HepG2 (cell line): ENCODE measurements at regions not wholly inside any gene's neighbourhood (a gene's known extent, or its start where the extent isn't known, plus 50 kb on each side); places are given as distances from the start of the nearest gene placed in this dataset.
A peak's percentile ranks its signal among the peaks of the same experiment; 100 is the strongest.

Experiments used
- ATAC-seq: fragments of 200-7000 bp; cut with Tn5 transposase; 3 replicates; pipeline ENCODE4 v1.9.1; 2020; ENCODE audit warnings: mild to moderate bottlenecking, moderate library complexity
- BruUV-seq: library from RNA; stranded (reverse); fragments of 400-500 nt; replicated peaks from 2 replicates; lab custom pipeline; 2021; lab: Mats Ljungman, UMichigan
- CTCF ChIA-PET: fragments of 300-600 bp; formaldehyde crosslinking; extraction: SDS; loops from one replicate; lab custom pipeline; 2021; ENCODE audit warnings: low total read pairs, inconsistent platforms, low intra/inter-chr PET ratio; lab: Yijun Ruan, JAX
- POLR2A ChIA-PET: fragments of 350-600 bp; sonication (Branson Sonifier 250); formaldehyde crosslinking; loops from one replicate; lab custom pipeline; 2020; ENCODE audit warnings: antibody characterized with exemption, inconsistent platforms; lab: Yijun Ruan, JAX
- DNase-seq: peaks from one replicate; pipeline ENCODE4 v3.0.0-alpha.2; 2015; ENCODE audit warnings: low spot score
- FAIRE-seq: peaks from 3 replicates; lab custom pipeline; 2011; peaks lifted over from hg19 to GRCh38; lab: Jason Lieb, UNC
- H2AFZ ChIP-seq: one replicate; pipeline ENCODE4 v1.6.1; 2011; ENCODE audit warnings: low read length, inconsistent platforms
- H3K27ac ChIP-seq: fragments of 300-600 bp; 3 replicates; pipeline ENCODE4 v1.8.0; 2011; ENCODE audit warnings: mixed run types, mild to moderate bottlenecking, mixed read lengths, low read length, inconsistent platforms; ENCODE audit not compliant: insufficient read depth; ENCODE audit errors: extremely low read length
- H3K27me3 ChIP-seq, 2 experiments: fragments of 200-600 bp in 1 of 2; 2 replicates in 1 of 2; 3 replicates in 1 of 2; pipeline versions ENCODE4 v1.6.0 to v1.8.0; 2011; ENCODE audit warnings: low read length in 2 of 2, mild to moderate bottlenecking in 2 of 2, moderate library complexity in 2 of 2, inconsistent platforms in 1 of 2; ENCODE audit not compliant: insufficient read depth in 2 of 2, control insufficient read depth in 1 of 2
- H3K36me3 ChIP-seq, 2 experiments: fragments of 200-600 bp in 1 of 2; replicated peaks in 1 of 2; 2 replicates in 1 of 2; 3 replicates in 1 of 2; pipeline versions ENCODE4 v1.5.1 to v1.8.0; 2011; ENCODE audit warnings: low read length in 2 of 2, inconsistent platforms in 1 of 2; ENCODE audit not compliant: insufficient read depth in 2 of 2, control insufficient read depth in 1 of 2
- H3K4me1 ChIP-seq: 2 replicates; pipeline ENCODE4 v1.5.1; 2012; ENCODE audit warnings: low read length, inconsistent platforms; ENCODE audit not compliant: insufficient read depth
- H3K4me2 ChIP-seq: 2 replicates; pipeline ENCODE4 v1.6.0; 2011; ENCODE audit warnings: low read depth, low read length, inconsistent platforms
- H3K4me3 ChIP-seq, 3 experiments: fragments of 200-600 bp in 1 of 3; sonication (generic), shearing (Covaris generic) in 1 of 3; replicated peaks in 1 of 3; 2 replicates each; pipeline ENCODE4 v1.5.1; 2011 to 2016; ENCODE audit warnings: low read length in 3 of 3, inconsistent platforms in 2 of 3, low read depth in 2 of 3, mild to moderate bottlenecking in 2 of 3, control low read depth in 1 of 3, mixed read lengths in 1 of 3; ENCODE audit not compliant: insufficient read depth in 1 of 3
- H3K79me2 ChIP-seq: one replicate; pipeline ENCODE4 v1.6.1; 2011; ENCODE audit warnings: low read length, inconsistent platforms; ENCODE audit not compliant: insufficient read depth
- H3K9ac ChIP-seq: 2 replicates; pipeline ENCODE4 v1.6.0; 2011; ENCODE audit warnings: mild to moderate bottlenecking, low read depth, low read length, inconsistent platforms; ENCODE audit not compliant: insufficient read depth
- H3K9me3 ChIP-seq: 2 replicates; pipeline ENCODE4 v1.5.1; 2012; ENCODE audit warnings: mild to moderate bottlenecking, low read length
- H4K20me1 ChIP-seq: 2 replicates; pipeline ENCODE4 v1.6.0; 2011; ENCODE audit warnings: inconsistent platforms, mild to moderate bottlenecking, low read length, moderate library complexity; ENCODE audit not compliant: insufficient read depth
- ARID5B ChIP-seq: IDR thresholded peaks from 2 replicates; pipeline ENCODE4 v1.4.0; 2020; ENCODE audit warnings: mild to moderate bottlenecking, missing genetic modification reagents
- EHMT2 ChIP-seq: fragments of 200-600 bp; sonication (generic); IDR thresholded peaks from 2 replicates; pipeline ENCODE4 v1.7.0; 2017; ENCODE audit warnings: antibody characterized with exemption, low read depth, low read length, borderline replicate concordance
- KDM3A ChIP-seq: IDR thresholded peaks from 2 replicates; pipeline ENCODE4 v1.6.1; 2018; ENCODE audit warnings: low read depth, missing compliant biosample characterization
- MED1 ChIP-seq: sonication (generic); formaldehyde crosslinking; IDR thresholded peaks from 2 replicates; pipeline ENCODE4 v1.4.0; 2020; ENCODE audit warnings: missing genetic modification reagents
- MYC ChIP-seq: sonication (generic); formaldehyde crosslinking; IDR thresholded peaks from 2 replicates; pipeline ENCODE4 v1.9.0; 2021; ENCODE audit warnings: missing genetic modification reagents, borderline replicate concordance
- NR3C1 ChIP-seq: sonication (generic); formaldehyde crosslinking; IDR thresholded peaks from 2 replicates; pipeline ENCODE4 v1.4.0; 2020; ENCODE audit warnings: missing genetic modification reagents
- POLR2AphosphoS2 ChIP-seq: IDR thresholded peaks from 2 replicates; pipeline ENCODE4 v1.6.1; 2011; ENCODE audit warnings: low read depth, low read length, improper control_type of control experiment
- SMAD3 ChIP-seq: sonication (generic); formaldehyde crosslinking; IDR thresholded peaks from 2 replicates; pipeline ENCODE4 v1.4.0; 2020; ENCODE audit warnings: missing genetic modification reagents
- SNAI1 ChIP-seq: sonication (generic); formaldehyde crosslinking; IDR thresholded peaks from 2 replicates; pipeline ENCODE4 v1.5.0; 2020; ENCODE audit warnings: mild to moderate bottlenecking, missing genetic modification reagents, borderline replicate concordance
- TOPORS ChIP-seq: sonication (generic); formaldehyde crosslinking; IDR thresholded peaks from 2 replicates; pipeline ENCODE4 v1.8.0; 2023; ENCODE audit warnings: mild to moderate bottlenecking, missing genetic modification reagents
- YY1 ChIP-seq: IDR thresholded peaks from 2 replicates; pipeline ENCODE4 v1.6.1; 2011; ENCODE audit warnings: low read length, low read depth, moderate library complexity, mild to moderate bottlenecking; ENCODE audit not compliant: insufficient read depth, insufficient replicate concordance
- ZBTB7A ChIP-seq: sonication (generic); formaldehyde crosslinking; IDR thresholded peaks from 2 replicates; pipeline ENCODE4 v1.8.0; 2022; ENCODE audit warnings: mild to moderate bottlenecking, missing genetic modification reagents
- ZFP82 ChIP-seq: sonication (generic); formaldehyde crosslinking; IDR thresholded peaks from 2 replicates; pipeline ENCODE4 v1.5.1; 2020; ENCODE audit warnings: mild to moderate bottlenecking, missing genetic modification reagents, borderline replicate concordance
- ZNF225 ChIP-seq: sonication (generic); formaldehyde crosslinking; IDR thresholded peaks from 2 replicates; pipeline ENCODE4 v1.4.0; 2020; ENCODE audit warnings: mild to moderate bottlenecking, missing genetic modification reagents
- ZNF333 ChIP-seq: sonication (generic); formaldehyde crosslinking; IDR thresholded peaks from 2 replicates; pipeline ENCODE4 v1.4.0; 2020; ENCODE audit warnings: mild to moderate bottlenecking, missing genetic modification reagents, borderline replicate concordance
- ZNF572 ChIP-seq: sonication (generic); formaldehyde crosslinking; IDR thresholded peaks from 2 replicates; pipeline ENCODE4 v1.5.1; 2020; ENCODE audit warnings: mild to moderate bottlenecking, missing genetic modification reagents
- ZNF589 ChIP-seq: sonication (generic); formaldehyde crosslinking; conservative IDR thresholded peaks from 2 replicates; pipeline ENCODE4 v1.8.0; 2022; ENCODE audit warnings: mild to moderate bottlenecking, moderate library complexity, missing genetic modification reagents
- ZNF670 ChIP-seq: sonication (generic); formaldehyde crosslinking; IDR thresholded peaks from 2 replicates; pipeline ENCODE4 v1.8.0; 2022; ENCODE audit warnings: mild to moderate bottlenecking, missing genetic modification reagents, borderline replicate concordance
- WGBS: methylation state at CpG from one replicate; pipeline ENCODE4 v1.1.6; 2017; ENCODE audit warnings: low lambda C conversion rate; 5-methylcytosine and 5-hydroxymethylcytosine counted together
- in situ Hi-C: cut with HindIII; loops from 2 replicates; pipeline ENCODE4 v1.10.0; 2017; ENCODE audit warnings: low pct_unique_long_range_greater_than_20kb; ENCODE audit not compliant: extremely low pct_ligation_motif_present
- intact Hi-C: fragments of 100-400 bp; cut with micrococcal nuclease; formaldehyde crosslinking; loops from one replicate; pipeline ENCODE4 v1.10.0; 2022; ENCODE audit not compliant: unreplicated experiment
- TF ChIP-seq, protein P1 (sequence below): fragments of 450-650 bp; IDR thresholded peaks from 2 replicates; pipeline ENCODE4 v1.6.1; 2016

DNA sequence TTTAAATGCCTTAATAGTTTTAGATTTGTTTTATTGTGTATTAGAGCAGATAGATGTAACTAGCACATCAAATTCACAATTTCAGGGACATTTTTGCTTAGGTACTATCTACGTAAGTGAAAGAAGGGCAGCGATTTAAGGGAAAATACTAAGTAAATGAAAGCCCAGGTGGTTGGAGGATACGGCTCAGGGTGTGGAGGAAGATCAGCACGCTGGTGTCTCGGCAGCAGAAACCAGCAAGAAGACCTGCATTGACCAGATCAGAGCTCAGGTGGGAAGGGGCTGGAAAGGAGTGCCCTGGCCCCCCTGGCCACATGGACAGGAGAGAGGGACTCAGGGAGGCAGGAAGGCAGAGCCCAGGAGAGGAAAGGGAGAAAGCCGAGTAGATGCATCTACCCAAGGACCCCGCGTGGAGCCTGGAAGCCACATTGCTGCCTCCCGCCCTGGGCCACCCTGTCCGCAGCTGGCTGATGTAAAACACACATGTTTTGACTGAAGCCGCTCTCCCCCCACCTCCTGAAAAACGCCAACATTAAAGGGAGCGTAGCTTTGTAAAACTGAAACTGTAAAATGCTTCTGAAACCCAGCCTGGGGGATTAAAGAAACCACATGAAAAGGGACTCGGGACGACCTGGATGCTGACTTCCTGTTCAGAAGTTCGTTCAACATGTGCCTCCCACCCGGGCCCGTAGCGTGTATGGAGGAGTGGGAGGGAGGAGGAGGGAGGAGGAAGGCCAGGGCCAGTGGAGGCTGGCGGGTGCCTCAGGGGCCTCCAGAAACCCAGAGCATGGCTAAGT is 72.6 kb upstream of the TARDBP start:
- H3K4me3 ChIP-seq: peak overlapping the region; percentile 23 to 51 (median 24); a peak in 4 of 6 replicates
- peaks cover 0 to 5% of the 10 kb centered on the region in 2 experiments; a peak in 1 of 5 replicates for H3K27me3 ChIP-seq
- H3K4me1 ChIP-seq: peaks cover 79% of the 10 kb centered on the region
- H4K20me1 ChIP-seq: no peaks in the 10 kb centered on the region
- H2AFZ ChIP-seq: no peak overlapping the region
- CTCF ChIA-PET: no interaction called here
- H3K4me2 ChIP-seq: peak overlapping the region; percentile 74
- H3K9me3 ChIP-seq: no peaks in the 10 kb centered on the region
- ATAC-seq: no peak
- no TSS peak for BruUV-seq
- no peak for FAIRE-seq
- WGBS: 24% methylated on average over 20 of the region's 20 CpGs
- peak; percentile 62 for DNase-seq
- no peaks in the 10 kb centered on the region for H3K36me3 ChIP-seq
- intact Hi-C loops: loop anchor here (2.0 kb wide), 1 partner anchor 433 kb away; no protein-coding TSS in a partner anchor
- in situ Hi-C loops: loop anchor here (10.0 kb wide), 1 partner anchor 435 kb away; no protein-coding TSS in a partner anchor
- no peak overlapping the region for H3K27ac ChIP-seq
- no peaks in the 10 kb centered on the region for H3K79me2 ChIP-seq
- peak overlapping the region; percentile 24 for H3K9ac ChIP-seq
- POLR2A ChIA-PET: interaction anchor here (1.3 kb wide), 1 partner anchor 29 kb away, joined by 3 read pairs; no protein-coding TSS in a partner anchor
- TF ChIP-seq KDM3A (no peak), SMAD3 (no peak), ZNF670 (CRISPR knock-in tag) (no peak), YY1 (no peak), MED1 (CRISPR knock-in tag) (no peak), POLR2AphosphoS2 (no peak), TOPORS (no peak), ZFP82 (no peak), ZNF333 (CRISPR knock-in tag) (no peak), ZNF225 (no peak), NR3C1 (CRISPR knock-in tag) (no peak), EHMT2 (no peak), SNAI1 (no peak), MYC (peak; percentile 36; the same call in 1 of the 2 replicates), ZNF572 (CRISPR knock-in tag) (no peak), ARID5B (no peak), ZNF589 (CRISPR knock-in tag) (no peak), ZBTB7A (CRISPR knock-in tag) (no peak)
- TF ChIP-seq, protein P1, sequence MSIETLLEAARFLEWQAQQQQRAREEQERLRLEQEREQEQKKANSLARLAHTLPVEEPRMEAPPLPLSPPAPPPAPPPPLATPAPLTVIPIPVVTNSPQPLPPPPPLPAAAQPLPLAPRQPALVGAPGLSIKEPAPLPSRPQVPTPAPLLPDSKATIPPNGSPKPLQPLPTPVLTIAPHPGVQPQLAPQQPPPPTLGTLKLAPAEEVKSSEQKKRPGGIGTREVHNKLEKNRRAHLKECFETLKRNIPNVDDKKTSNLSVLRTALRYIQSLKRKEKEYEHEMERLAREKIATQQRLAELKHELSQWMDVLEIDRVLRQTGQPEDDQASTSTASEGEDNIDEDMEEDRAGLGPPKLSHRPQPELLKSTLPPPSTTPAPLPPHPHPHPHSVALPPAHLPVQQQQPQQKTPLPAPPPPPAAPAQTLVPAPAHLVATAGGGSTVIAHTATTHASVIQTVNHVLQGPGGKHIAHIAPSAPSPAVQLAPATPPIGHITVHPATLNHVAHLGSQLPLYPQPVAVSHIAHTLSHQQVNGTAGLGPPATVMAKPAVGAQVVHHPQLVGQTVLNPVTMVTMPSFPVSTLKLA: no peak
